ENCODE measurements at regions not wholly inside any gene's neighbourhood (a gene's known extent, or its start where the extent isn't known, plus 50 kb on each side); places are given as distances from the start of the nearest gene placed in this dataset.

DNA sequence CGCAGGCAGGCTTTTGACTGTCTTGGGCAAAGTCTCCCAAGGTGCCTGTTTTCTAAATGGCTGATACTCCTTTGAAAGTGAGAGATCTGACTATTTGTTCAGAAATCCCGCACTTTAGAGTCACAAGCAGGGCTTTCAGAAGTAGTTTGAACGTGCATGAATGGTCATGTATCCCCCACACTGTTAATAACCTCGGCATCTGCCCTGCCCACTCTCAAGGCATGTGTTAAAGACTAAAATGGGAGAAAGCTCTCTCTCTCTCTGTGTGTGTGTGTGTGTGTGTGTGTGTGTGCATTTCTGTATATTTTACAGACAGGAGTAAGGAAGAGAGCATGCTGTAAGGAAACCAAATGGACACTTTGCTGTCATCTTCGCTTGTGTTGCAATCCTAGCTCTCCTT, 163.7 kb downstream of the MAF start:
- ATAC-seq (ENCODE audit: low read depth) (no peak), DNase-seq (no peak)
- TF ChIP-seq, protein P1, sequence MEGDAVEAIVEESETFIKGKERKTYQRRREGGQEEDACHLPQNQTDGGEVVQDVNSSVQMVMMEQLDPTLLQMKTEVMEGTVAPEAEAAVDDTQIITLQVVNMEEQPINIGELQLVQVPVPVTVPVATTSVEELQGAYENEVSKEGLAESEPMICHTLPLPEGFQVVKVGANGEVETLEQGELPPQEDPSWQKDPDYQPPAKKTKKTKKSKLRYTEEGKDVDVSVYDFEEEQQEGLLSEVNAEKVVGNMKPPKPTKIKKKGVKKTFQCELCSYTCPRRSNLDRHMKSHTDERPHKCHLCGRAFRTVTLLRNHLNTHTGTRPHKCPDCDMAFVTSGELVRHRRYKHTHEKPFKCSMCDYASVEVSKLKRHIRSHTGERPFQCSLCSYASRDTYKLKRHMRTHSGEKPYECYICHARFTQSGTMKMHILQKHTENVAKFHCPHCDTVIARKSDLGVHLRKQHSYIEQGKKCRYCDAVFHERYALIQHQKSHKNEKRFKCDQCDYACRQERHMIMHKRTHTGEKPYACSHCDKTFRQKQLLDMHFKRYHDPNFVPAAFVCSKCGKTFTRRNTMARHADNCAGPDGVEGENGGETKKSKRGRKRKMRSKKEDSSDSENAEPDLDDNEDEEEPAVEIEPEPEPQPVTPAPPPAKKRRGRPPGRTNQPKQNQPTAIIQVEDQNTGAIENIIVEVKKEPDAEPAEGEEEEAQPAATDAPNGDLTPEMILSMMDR (IDR thresholded peaks at IDR 0.05) = no peak
- ChIA-PET POLR2A (no interaction called here), CTCF (no interaction called here)
- H3K36me3 Mint-ChIP-seq (ENCODE audit: low read depth) = no peaks in the 10 kb centered on the region
- intact Hi-C loops (cut with micrococcal nuclease) = no loop called here
- H3K4me1 Mint-ChIP-seq = no peaks in the 10 kb centered on the region
- no peak overlapping the region for H3K4me3 Mint-ChIP-seq
- H3K27ac Mint-ChIP-seq = no peak overlapping the region
- peaks cover 2% of the 10 kb centered on the region for H3K9me3 Mint-ChIP-seq
- H3K27me3 Mint-ChIP-seq = peaks cover 2% of the 10 kb centered on the region

DNA sequence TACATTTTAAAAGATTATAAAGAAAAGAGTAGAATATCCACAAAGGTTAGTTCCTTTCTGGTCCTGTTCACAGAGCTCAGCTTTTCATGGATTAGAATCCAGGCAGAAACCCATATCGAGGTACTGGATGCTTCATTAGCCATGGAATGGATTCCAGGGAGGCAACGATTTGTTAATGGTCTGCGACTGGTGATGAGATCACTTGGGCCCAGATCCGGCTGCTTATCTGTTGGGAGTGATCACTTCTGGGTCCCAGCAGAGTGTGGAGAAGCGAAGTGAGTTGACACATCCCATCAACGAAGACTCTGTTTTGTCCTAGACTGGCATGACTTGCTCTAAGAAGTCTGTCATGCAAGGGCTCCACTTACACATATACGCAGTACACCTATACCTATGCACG, 165.8 kb downstream of the MAF start:
- ChIA-PET CTCF (no interaction called here), POLR2A (no interaction called here)
- H3K27me3 Mint-ChIP-seq = peaks cover 2% of the 10 kb centered on the region
- no peak overlapping the region for H3K4me3 Mint-ChIP-seq
- TF ChIP-seq, protein P1 (IDR thresholded peaks at IDR 0.05) = no peak
- ATAC-seq (ENCODE audit: low read depth) = no peak
- no peaks in the 10 kb centered on the region for H3K36me3 Mint-ChIP-seq (ENCODE audit: low read depth)
- H3K9me3 Mint-ChIP-seq = peaks cover 2% of the 10 kb centered on the region
- intact Hi-C loops (cut with micrococcal nuclease) = no loop called here
- no peak for DNase-seq
- no peaks in the 10 kb centered on the region for H3K4me1 Mint-ChIP-seq
- no peak overlapping the region for H3K27ac Mint-ChIP-seq

DNA sequence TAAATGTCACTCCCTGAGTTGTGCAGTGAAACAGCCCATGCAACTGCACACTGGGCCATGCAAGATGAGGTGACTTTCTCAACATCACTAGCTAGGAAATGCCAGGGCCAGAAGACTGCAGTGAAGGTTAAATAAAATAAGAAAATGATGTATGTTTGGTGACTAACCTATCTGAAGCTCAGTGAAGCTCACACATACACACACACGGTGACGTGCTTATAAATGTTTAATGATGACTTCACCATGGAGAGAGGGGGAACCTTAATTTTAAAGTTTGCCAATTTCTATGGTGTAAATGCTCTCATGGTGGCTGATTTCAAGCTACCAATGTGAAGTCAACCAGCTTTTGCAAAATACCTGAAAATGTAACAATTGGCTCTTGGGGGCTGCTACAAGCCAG, 166.4 kb downstream of the MAF start:
- TF ChIP-seq, protein P1 (IDR thresholded peaks at IDR 0.05) = no peak
- Mint-ChIP-seq H3K27ac (no peak overlapping the region), H3K9me3 (peaks cover 2% of the 10 kb centered on the region), H3K4me1 (no peaks in the 10 kb centered on the region), H3K27me3 (peaks cover 2% of the 10 kb centered on the region), H3K4me3 (no peak overlapping the region), H3K36me3 (ENCODE audit: low read depth) (no peaks in the 10 kb centered on the region)
- POLR2A ChIA-PET = no interaction called here
- CTCF ChIA-PET = no interaction called here
- intact Hi-C loops (cut with micrococcal nuclease) = no loop called here
- DNase-seq (no peak), ATAC-seq (ENCODE audit: low read depth) (no peak)

DNA sequence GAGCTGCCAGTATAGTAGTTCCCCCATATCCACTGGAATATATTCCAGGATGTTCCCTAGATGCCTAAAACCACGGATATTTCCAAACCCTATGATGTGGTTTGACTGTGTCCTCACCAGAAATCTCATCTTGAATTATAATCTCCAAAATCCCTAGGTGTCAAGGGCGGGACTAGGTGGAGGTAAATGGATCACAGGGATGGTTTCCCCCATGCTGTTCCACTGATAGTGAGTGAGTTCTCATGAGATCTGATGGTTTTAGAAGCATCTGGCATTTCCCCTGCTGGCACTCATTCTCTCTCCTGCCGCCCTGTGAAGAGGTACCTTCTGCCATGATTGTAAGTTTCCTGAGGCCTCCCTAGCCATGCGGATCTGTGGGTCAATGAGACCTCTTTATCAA, 168.6 kb downstream of the MAF start:
- ATAC-seq (ENCODE audit: low read depth) (no peak), DNase-seq (no peak)
- Mint-ChIP-seq H3K36me3 (ENCODE audit: low read depth) (no peaks in the 10 kb centered on the region), H3K9me3 (peaks cover 2% of the 10 kb centered on the region), H3K4me3 (no peak overlapping the region), H3K27ac (no peak overlapping the region), H3K27me3 (peaks cover 5% of the 10 kb centered on the region), H3K4me1 (no peaks in the 10 kb centered on the region)
- ChIA-PET POLR2A (no interaction called here), CTCF (no interaction called here)
- intact Hi-C loops (cut with micrococcal nuclease) = no loop called here
- TF ChIP-seq, protein P1 (IDR thresholded peaks at IDR 0.05) = no peak

DNA sequence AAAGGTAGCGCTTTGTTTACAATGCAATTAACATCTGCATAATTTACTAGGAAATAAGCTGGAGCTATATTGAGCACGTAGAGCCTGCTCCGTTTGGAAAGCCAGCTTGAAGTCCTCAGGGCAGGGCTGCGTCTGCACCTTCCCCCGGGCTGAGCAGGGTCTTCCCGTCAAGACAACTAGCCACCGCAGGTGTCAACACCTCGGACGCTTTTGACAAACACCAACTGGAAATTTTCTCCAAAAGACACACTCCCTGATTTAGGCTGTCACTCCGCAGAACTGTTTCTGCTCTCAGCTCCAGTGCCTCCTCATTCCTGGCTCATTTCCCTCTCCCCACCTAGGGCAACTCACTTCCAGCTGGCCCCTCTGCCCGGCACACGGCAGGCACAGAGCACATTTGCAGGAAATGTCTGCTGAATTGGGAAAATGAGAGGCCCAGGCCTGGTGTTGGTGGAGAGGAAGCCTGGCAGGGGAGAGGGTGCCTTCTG, 170.3 kb downstream of the MAF start:
- ATAC-seq (ENCODE audit: low read depth) = no peak
- no peak overlapping the region for H3K27ac Mint-ChIP-seq
- peaks cover 5% of the 10 kb centered on the region for H3K27me3 Mint-ChIP-seq
- CTCF ChIA-PET = no interaction called here
- POLR2A ChIA-PET = no interaction called here
- H3K4me3 Mint-ChIP-seq = no peak overlapping the region
- intact Hi-C loops (cut with micrococcal nuclease) = no loop called here
- H3K9me3 Mint-ChIP-seq = peaks cover 2% of the 10 kb centered on the region
- TF ChIP-seq, protein P1 (IDR thresholded peaks at IDR 0.05) = no peak
- no peak for DNase-seq
- no peaks in the 10 kb centered on the region for H3K36me3 Mint-ChIP-seq (ENCODE audit: low read depth)
- no peaks in the 10 kb centered on the region for H3K4me1 Mint-ChIP-seq
